ENCODE measurements at regions not wholly inside any gene's neighbourhood (a gene's known extent, or its start where the extent isn't known, plus 50 kb on each side); places are given as distances from the start of the nearest gene placed in this dataset.

DNA sequence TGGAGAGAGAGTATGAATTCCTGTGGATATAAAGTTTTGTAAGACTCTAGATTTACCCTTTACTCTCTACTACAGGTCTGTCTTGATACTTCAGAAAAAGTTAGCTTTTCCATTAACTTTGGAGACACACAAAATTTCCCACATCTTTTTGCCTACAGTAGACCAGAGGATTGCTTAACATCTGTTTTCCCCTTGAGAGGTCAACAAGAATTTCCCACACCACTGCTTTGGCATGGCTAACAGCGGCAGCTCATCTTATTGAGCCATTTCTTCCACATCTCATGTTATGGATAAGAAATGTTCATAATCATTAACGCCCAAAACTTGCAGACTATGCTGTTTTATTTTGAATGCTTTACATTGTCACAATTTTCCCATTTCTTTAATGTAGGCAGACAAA, 273.6 kb upstream of the RGPD4 start:
- no peaks in the 10 kb centered on the region for H3K4me1 ChIP-seq
- no peaks in the 10 kb centered on the region for H3K36me3 ChIP-seq
- TF ChIP-seq EP300 (IDR thresholded peaks at IDR 0.05) (no peak), POLR2A (IDR thresholded peaks at IDR 0.05) (no peak), POLR2AphosphoS5 (IDR thresholded peaks at IDR 0.05) (no peak)
- TF ChIP-seq, protein P1, sequence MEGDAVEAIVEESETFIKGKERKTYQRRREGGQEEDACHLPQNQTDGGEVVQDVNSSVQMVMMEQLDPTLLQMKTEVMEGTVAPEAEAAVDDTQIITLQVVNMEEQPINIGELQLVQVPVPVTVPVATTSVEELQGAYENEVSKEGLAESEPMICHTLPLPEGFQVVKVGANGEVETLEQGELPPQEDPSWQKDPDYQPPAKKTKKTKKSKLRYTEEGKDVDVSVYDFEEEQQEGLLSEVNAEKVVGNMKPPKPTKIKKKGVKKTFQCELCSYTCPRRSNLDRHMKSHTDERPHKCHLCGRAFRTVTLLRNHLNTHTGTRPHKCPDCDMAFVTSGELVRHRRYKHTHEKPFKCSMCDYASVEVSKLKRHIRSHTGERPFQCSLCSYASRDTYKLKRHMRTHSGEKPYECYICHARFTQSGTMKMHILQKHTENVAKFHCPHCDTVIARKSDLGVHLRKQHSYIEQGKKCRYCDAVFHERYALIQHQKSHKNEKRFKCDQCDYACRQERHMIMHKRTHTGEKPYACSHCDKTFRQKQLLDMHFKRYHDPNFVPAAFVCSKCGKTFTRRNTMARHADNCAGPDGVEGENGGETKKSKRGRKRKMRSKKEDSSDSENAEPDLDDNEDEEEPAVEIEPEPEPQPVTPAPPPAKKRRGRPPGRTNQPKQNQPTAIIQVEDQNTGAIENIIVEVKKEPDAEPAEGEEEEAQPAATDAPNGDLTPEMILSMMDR (IDR thresholded peaks at IDR 0.05) = no peak
- no peak for DNase-seq
- peaks cover 0 to 15% (median 9%) of the 10 kb centered on the region in 4 donors for H3K9me3 ChIP-seq
- WGBS, 2 donors = 77 to 85% methylated on average over 2 of the region's 2 CpGs
- H3K27me3 ChIP-seq = no peaks in the 10 kb centered on the region
- H3K4me3 ChIP-seq = no peak overlapping the region
- no peak overlapping the region for H3K27ac ChIP-seq
- no peak for ATAC-seq (ENCODE audit: low FRiP score in 2 of 2)

- peaks cover 0 to 15% (median 9%) of the 10 kb centered on the region in 4 donors for H3K9me3 ChIP-seq
- H3K4me1 ChIP-seq = no peaks in the 10 kb centered on the region
- TF ChIP-seq EP300 (IDR thresholded peaks at IDR 0.05) (no peak), POLR2A (IDR thresholded peaks at IDR 0.05) (no peak), POLR2AphosphoS5 (IDR thresholded peaks at IDR 0.05) (no peak)
- TF ChIP-seq, protein P1 (IDR thresholded peaks at IDR 0.05) = no peak
- WGBS, 2 donors = 69 to 73% methylated on average over 5 of the region's 5 CpGs
- no peak overlapping the region for H3K27ac ChIP-seq
- no peak for ATAC-seq (ENCODE audit: low FRiP score in 2 of 2)
- DNase-seq = no peak
- no peaks in the 10 kb centered on the region for H3K36me3 ChIP-seq
- no peak overlapping the region for H3K4me3 ChIP-seq
- no peaks in the 10 kb centered on the region for H3K27me3 ChIP-seq
Measured at GRCh38 chr2:107553539-107553938, 273.2 kb upstream of the RGPD4 start.

DNA sequence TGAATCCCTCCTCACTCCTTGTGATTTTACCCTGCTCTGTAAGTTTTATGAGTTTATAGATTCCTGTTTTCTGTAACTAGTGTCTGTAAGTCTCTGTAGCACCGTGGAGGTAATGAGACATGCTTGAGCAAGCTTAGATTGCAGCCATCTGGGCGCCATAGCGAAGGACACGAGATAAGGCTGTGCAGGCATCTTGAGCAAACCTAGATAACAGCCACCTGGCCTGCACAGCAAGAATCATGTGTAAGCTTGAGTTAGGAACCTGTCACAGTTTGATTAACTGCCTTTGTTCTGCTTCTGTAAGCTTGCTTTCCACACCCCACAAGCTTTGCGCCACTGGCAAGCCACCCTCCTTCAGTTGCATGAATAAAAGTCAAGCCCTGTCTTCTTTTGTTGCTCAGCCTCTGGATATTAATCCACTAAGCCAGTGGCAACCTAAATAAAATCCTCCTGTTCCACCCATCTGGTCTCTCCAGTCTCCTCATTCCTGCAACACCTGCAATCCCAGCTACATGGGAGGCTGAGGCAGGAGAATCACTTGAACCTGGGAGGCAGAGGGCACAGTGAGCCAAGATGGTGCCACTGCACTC, 270.6 kb upstream of the RGPD4 start:
- TF ChIP-seq POLR2A (IDR thresholded peaks at IDR 0.05) = no peak
- no peak for TF ChIP-seq POLR2AphosphoS5 (IDR thresholded peaks at IDR 0.05)
- TF ChIP-seq EP300 (IDR thresholded peaks at IDR 0.05) = no peak
- TF ChIP-seq, protein P1 (IDR thresholded peaks at IDR 0.05) = no peak
- ATAC-seq (ENCODE audit: low FRiP score in 2 of 2) (no peak), DNase-seq (no peak)
- 47 to 69% methylated on average over 5 of the region's 5 CpGs for WGBS, 2 donors
- no peaks in the 10 kb centered on the region for H3K27me3 ChIP-seq
- H3K27ac ChIP-seq = no peak overlapping the region
- H3K4me1 ChIP-seq = no peaks in the 10 kb centered on the region
- no peaks in the 10 kb centered on the region for H3K36me3 ChIP-seq
- H3K4me3 ChIP-seq = no peak overlapping the region
- H3K9me3 ChIP-seq = peaks cover 0 to 15% (median 9%) of the 10 kb centered on the region in 4 donors

- DNase-seq = no peak
- WGBS, 2 donors = 90 to 95% methylated on average over 3 of the region's 3 CpGs
- Histone ChIP-seq H3K4me1 (no peaks in the 10 kb centered on the region), H3K36me3 (no peaks in the 10 kb centered on the region), H3K27ac (no peak overlapping the region), H3K27me3 (no peaks in the 10 kb centered on the region), H3K9me3 (peaks cover 0 to 15% (median 9%) of the 10 kb centered on the region in 4 donors), H3K4me3 (no peak overlapping the region)
- TF ChIP-seq POLR2AphosphoS5 (IDR thresholded peaks at IDR 0.05) = no peak
- no peak for TF ChIP-seq EP300 (IDR thresholded peaks at IDR 0.05)
- no peak for TF ChIP-seq POLR2A (IDR thresholded peaks at IDR 0.05)
- TF ChIP-seq, protein P1 (IDR thresholded peaks at IDR 0.05) = no peak
- ATAC-seq (ENCODE audit: low FRiP score in 2 of 2) = no peak
Measured at GRCh38 chr2:107558295-107558694, 268.4 kb upstream of the RGPD4 start.

- no peaks in the 10 kb centered on the region for H3K4me1 ChIP-seq
- H3K27me3 ChIP-seq = no peaks in the 10 kb centered on the region
- 68 to 77% methylated on average over 1 of the region's 1 CpG for WGBS, 2 donors
- no peak overlapping the region for H3K27ac ChIP-seq
- no peak for ATAC-seq (ENCODE audit: low FRiP score in 2 of 2)
- no peaks in the 10 kb centered on the region for H3K36me3 ChIP-seq
- H3K9me3 ChIP-seq = no peaks in the 10 kb centered on the region
- H3K4me3 ChIP-seq = no peak overlapping the region
- DNase-seq = no peak
- TF ChIP-seq EP300 (IDR thresholded peaks at IDR 0.05) (no peak), POLR2AphosphoS5 (IDR thresholded peaks at IDR 0.05) (no peak), POLR2A (IDR thresholded peaks at IDR 0.05) (no peak)
- TF ChIP-seq, protein P1 (IDR thresholded peaks at IDR 0.05) = no peak
Measured at GRCh38 chr2:107569496-107569895, 257.2 kb upstream of the RGPD4 start.

Data from upper lobe of left lung (tissue), 6 donors.